ENCODE measurements at regions not wholly inside any gene's neighbourhood (a gene's known extent, or its start where the extent isn't known, plus 50 kb on each side); places are given as distances from the start of the nearest gene placed in this dataset.

- 0 out of 7 replicates have a peak, but pooled peaks cover 0 to 2% (median 0%) of the 10 kb centered on the region in 4 experiments for H3K27me3 ChIP-seq (replicated peaks in 1 of 4; ENCODE audit: control insufficient read depth in 3 of 4, extremely low read depth in 1 of 4, insufficient read depth in 3 of 4, low read length in 3 of 4)
- H3K79me2 ChIP-seq (ENCODE audit: control insufficient read depth in 1 of 2, insufficient read depth in 2 of 2, low read length in 2 of 2), result no peaks in the 10 kb centered on the region
- no peak overlapping the region for H3K18ac ChIP-seq (ENCODE audit: extremely low read depth, low read length)
- TF ChIP-seq MAFK (IDR thresholded peaks at IDR 0.05; ENCODE audit: low read depth, low read length) (no peak), SP1 (IDR thresholded peaks at IDR 0.05; ENCODE audit: low read depth, low read length) (no peak), JUN (IDR thresholded peaks at IDR 0.05; ENCODE audit: low read depth, low read length) (no peak), SRF (IDR thresholded peaks at IDR 0.05; ENCODE audit: low read depth, low read length) (peak; percentile 62; the same call in 1 of the 2 replicates), CEBPB (IDR thresholded peaks at IDR 0.05; ENCODE audit: low read depth, low read length) (no peak)
- H4K8ac ChIP-seq (ENCODE audit: extremely low read depth, insufficient read depth, low read length), result no peak overlapping the region
- no peak overlapping the region for H3K23ac ChIP-seq (ENCODE audit: insufficient read length)
- H2BK15ac ChIP-seq (ENCODE audit: low read length), result no peak overlapping the region
- H3K36me3 ChIP-seq (ENCODE audit: control insufficient read depth in 2 of 4, insufficient read depth in 4 of 4, low read length in 3 of 4), result no peaks in the 10 kb centered on the region
- no peak for DNase-seq (ENCODE audit: low read depth in 1 of 2, low spot score in 2 of 2)
- no peak overlapping the region for H3K14ac ChIP-seq (ENCODE audit: insufficient read length)
- no peaks in the 10 kb centered on the region for H3K79me1 ChIP-seq (ENCODE audit: low read depth, low read length)
- H3K9ac ChIP-seq (replicated peaks in 1 of 4; ENCODE audit: extremely low read depth in 1 of 4, low read depth in 3 of 4, low read length in 3 of 4), result no peak overlapping the region
- no peak for FAIRE-seq
- no peaks in the 10 kb centered on the region for H3K9me3 ChIP-seq (ENCODE audit: insufficient read depth in 2 of 2, low read depth in 1 of 2, low read length in 1 of 2)
- H4K5ac ChIP-seq (ENCODE audit: insufficient read length, low read depth, low read length), result no peak overlapping the region
- no peak overlapping the region for H3K4ac ChIP-seq (replicated peaks; ENCODE audit: insufficient read length, low read depth, low read length)
- no peaks in the 10 kb centered on the region for H3K23me2 ChIP-seq (ENCODE audit: low read depth, low read length)
- no peak overlapping the region for H3K27ac ChIP-seq (ENCODE audit: low read depth, low read length)
- no peak overlapping the region for H2BK20ac ChIP-seq (ENCODE audit: low read length)
- H3K4me1 ChIP-seq (replicated peaks in 1 of 4; ENCODE audit: control insufficient read depth in 3 of 4, insufficient read depth in 4 of 4, low read length in 3 of 4), result no peaks in the 10 kb centered on the region
- no peak overlapping the region for H2BK120ac ChIP-seq (replicated peaks; ENCODE audit: low read depth, low read length)
- no peak overlapping the region for H3K4me2 ChIP-seq (ENCODE audit: insufficient read depth in 1 of 2, low read depth in 2 of 2, low read length in 2 of 2)
- no peak overlapping the region for H2BK12ac ChIP-seq (ENCODE audit: low read depth, low read length)
- no peak overlapping the region for H2AFZ ChIP-seq (ENCODE audit: low read length)
- H2AK5ac ChIP-seq (ENCODE audit: low read depth, low read length), result no peak overlapping the region
- H3K4me3 ChIP-seq (ENCODE audit: extremely low read depth in 1 of 4, insufficient read depth in 2 of 4, low read depth in 3 of 4, low read length in 4 of 4), result no peak overlapping the region
- no peak overlapping the region for H3K56ac ChIP-seq (replicated peaks; ENCODE audit: insufficient read length, low read depth, low read length)
- H4K91ac ChIP-seq (replicated peaks; ENCODE audit: insufficient read length, low read length), result no peak overlapping the region
- CTCF ChIA-PET (ENCODE audit: partially characterized antibody), result no interaction called here
- POLR2A ChIA-PET (ENCODE audit: partially characterized antibody), result no interaction called here
- H4K20me1 ChIP-seq (replicated peaks in 1 of 2; ENCODE audit: control insufficient read depth in 1 of 2, insufficient read depth in 2 of 2, low read length in 2 of 2), result no peaks in the 10 kb centered on the region
- H2BK5ac ChIP-seq (ENCODE audit: low read depth, low read length), result no peak overlapping the region
These were observed 957.3 kb downstream of the XPNPEP1 start for GRCh38 chr10:108966005-108966404.
